ENCODE measurements at regions not wholly inside any gene's neighbourhood (a gene's known extent, or its start where the extent isn't known, plus 50 kb on each side); places are given as distances from the start of the nearest gene placed in this dataset.

GRCh38 chr9:135209852-135210251, 122.4 kb downstream of the OLFM1 start:
- TF ChIP-seq, protein P1, sequence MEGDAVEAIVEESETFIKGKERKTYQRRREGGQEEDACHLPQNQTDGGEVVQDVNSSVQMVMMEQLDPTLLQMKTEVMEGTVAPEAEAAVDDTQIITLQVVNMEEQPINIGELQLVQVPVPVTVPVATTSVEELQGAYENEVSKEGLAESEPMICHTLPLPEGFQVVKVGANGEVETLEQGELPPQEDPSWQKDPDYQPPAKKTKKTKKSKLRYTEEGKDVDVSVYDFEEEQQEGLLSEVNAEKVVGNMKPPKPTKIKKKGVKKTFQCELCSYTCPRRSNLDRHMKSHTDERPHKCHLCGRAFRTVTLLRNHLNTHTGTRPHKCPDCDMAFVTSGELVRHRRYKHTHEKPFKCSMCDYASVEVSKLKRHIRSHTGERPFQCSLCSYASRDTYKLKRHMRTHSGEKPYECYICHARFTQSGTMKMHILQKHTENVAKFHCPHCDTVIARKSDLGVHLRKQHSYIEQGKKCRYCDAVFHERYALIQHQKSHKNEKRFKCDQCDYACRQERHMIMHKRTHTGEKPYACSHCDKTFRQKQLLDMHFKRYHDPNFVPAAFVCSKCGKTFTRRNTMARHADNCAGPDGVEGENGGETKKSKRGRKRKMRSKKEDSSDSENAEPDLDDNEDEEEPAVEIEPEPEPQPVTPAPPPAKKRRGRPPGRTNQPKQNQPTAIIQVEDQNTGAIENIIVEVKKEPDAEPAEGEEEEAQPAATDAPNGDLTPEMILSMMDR (IDR thresholded peaks at IDR 0.05): no peak
- TF ChIP-seq USF2 (IDR thresholded peaks at IDR 0.05) (no peak), EP300 (IDR thresholded peaks at IDR 0.05) (no peak), RAD21 (conservative IDR thresholded peaks at IDR 0.05 in 1 of 2, IDR thresholded peaks at IDR 0.05 in 1 of 2) (no peak), BHLHE40 (IDR thresholded peaks at IDR 0.05; ENCODE audit: low read depth, low read length) (no peak), POLR2A (IDR thresholded peaks at IDR 0.05; ENCODE audit: low read length) (no peak), RCOR1 (IDR thresholded peaks at IDR 0.05; ENCODE audit: low read depth, low read length) (no peak), HOXA7 (CRISPR knock-in tag; IDR thresholded peaks at IDR 0.05) (no peak), E2F6 (IDR thresholded peaks at IDR 0.05; ENCODE audit: borderline replicate concordance, low read depth) (no peak), TP53 (CRISPR knock-in tag; IDR thresholded peaks at IDR 0.05) (no peak), FOSL2 (IDR thresholded peaks at IDR 0.05) (no peak), FOSL2 (CRISPR knock-in tag; IDR thresholded peaks at IDR 0.05) (no peak), NFE2L2 (conservative IDR thresholded peaks at IDR 0.05; ENCODE audit: low read length) (no peak)
- TF ChIP-seq, protein P2, sequence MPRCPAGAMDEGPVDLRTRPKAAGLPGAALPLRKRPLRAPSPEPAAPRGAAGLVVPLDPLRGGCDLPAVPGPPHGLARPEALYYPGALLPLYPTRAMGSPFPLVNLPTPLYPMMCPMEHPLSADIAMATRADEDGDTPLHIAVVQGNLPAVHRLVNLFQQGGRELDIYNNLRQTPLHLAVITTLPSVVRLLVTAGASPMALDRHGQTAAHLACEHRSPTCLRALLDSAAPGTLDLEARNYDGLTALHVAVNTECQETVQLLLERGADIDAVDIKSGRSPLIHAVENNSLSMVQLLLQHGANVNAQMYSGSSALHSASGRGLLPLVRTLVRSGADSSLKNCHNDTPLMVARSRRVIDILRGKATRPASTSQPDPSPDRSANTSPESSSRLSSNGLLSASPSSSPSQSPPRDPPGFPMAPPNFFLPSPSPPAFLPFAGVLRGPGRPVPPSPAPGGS (IDR thresholded peaks at IDR 0.05): no peak

Measured in A549 (cell line).